ENCODE measurements at regions not wholly inside any gene's neighbourhood (a gene's known extent, or its start where the extent isn't known, plus 50 kb on each side); places are given as distances from the start of the nearest gene placed in this dataset.

GRCh38 chr7:29626730-29627129 lies 63.1 kb downstream of the PRR15 start (continued):
- TF ChIP-seq REST (IDR thresholded peaks at IDR 0.05; ENCODE audit: low read depth, low read length) (no peak), WRNIP1 (IDR thresholded peaks at IDR 0.05; ENCODE audit: borderline replicate concordance, low read depth, low read length) (no peak), MYB (IDR thresholded peaks at IDR 0.05; ENCODE audit: borderline replicate concordance, low read depth, low read length) (no peak), ATF7 (IDR thresholded peaks at IDR 0.05; ENCODE audit: low read depth) (no peak), E2F4 (IDR thresholded peaks at IDR 0.05; ENCODE audit: low read depth, low read length) (no peak), PAX5 (IDR thresholded peaks at IDR 0.05; ENCODE audit: borderline replicate concordance, low read depth, low read length) (no peak), HDAC2 (IDR thresholded peaks at IDR 0.05) (no peak)

GRCh38 chr7:29627631-29628030 lies 64.0 kb downstream of the PRR15 start:
- in situ Hi-C loops (cut with MboI): loop anchor here (25.0 kb wide), 1 partner anchor 435 kb away; no protein-coding TSS in a partner anchor
- no peak overlapping the region for H3K4me2 ChIP-seq (ENCODE audit: control insufficient read depth, insufficient read depth)
- no peaks in the 10 kb centered on the region; a peak in 1 of 4 replicates for H3K27me3 ChIP-seq (replicated peaks in 1 of 2; ENCODE audit: control insufficient read depth in 2 of 2, insufficient read depth in 2 of 2, low read length in 1 of 2)
- no peaks in the 10 kb centered on the region for H3K79me2 ChIP-seq (ENCODE audit: control insufficient read depth, insufficient read depth, low read length)
- DNase-seq (ENCODE audit: low read depth, low spot score) (no peak), ATAC-seq (no peak), FAIRE-seq (no peak)
- H3K9ac ChIP-seq (ENCODE audit: control insufficient read depth, insufficient read depth, low read length): no peak overlapping the region
- H3K36me3 ChIP-seq (ENCODE audit: control insufficient read depth in 2 of 2, insufficient read depth in 2 of 2, low read length in 1 of 2): no peaks in the 10 kb centered on the region
- SMC1A ChIA-PET (ENCODE audit: uncharacterized antibody, unreplicated experiment): no interaction called here
- POLR2A ChIA-PET: no interaction called here
- H2AFZ ChIP-seq (ENCODE audit: control insufficient read depth, low read depth, low read length): no peak overlapping the region
- CTCF ChIA-PET: no interaction called here
- BruUV-seq (replicated peaks): no TSS peak
- WGBS (ENCODE audit: insufficient coverage, insufficient replicate concordance, low lambda C conversion rate, missing lambda C conversion rate): 0% methylated on average over 2 of the region's 2 CpGs
- RAD21 ChIA-PET (ENCODE audit: unreplicated experiment): no interaction called here
- no peaks in the 10 kb centered on the region for H3K9me3 ChIP-seq (replicated peaks; ENCODE audit: control insufficient read depth, insufficient read depth, low read length)
- intact Hi-C loops (cut with micrococcal nuclease; ENCODE audit: unreplicated experiment): no loop called here
- H3K27ac ChIP-seq (ENCODE audit: control insufficient read depth, insufficient read depth): no peak overlapping the region
- no peaks in the 10 kb centered on the region for H3K4me1 ChIP-seq (ENCODE audit: control insufficient read depth, insufficient read depth, low read length)
- H3K4me3 ChIP-seq: no peak overlapping the region
- H4K20me1 ChIP-seq (ENCODE audit: control insufficient read depth, insufficient read depth): no peaks in the 10 kb centered on the region
- TF ChIP-seq USF1 (IDR thresholded peaks at IDR 0.05; ENCODE audit: borderline replicate concordance, extremely low read length, insufficient read depth, low read depth, low read length) (no peak), E2F8 (IDR thresholded peaks at IDR 0.05; ENCODE audit: low read depth, partially characterized antibody) (no peak), NR2C1 (IDR thresholded peaks at IDR 0.05) (no peak), CBX5 (IDR thresholded peaks at IDR 0.05; ENCODE audit: low read depth) (no peak), EGR1 (IDR thresholded peaks at IDR 0.05; ENCODE audit: borderline replicate concordance in 1 of 2, low read depth in 2 of 2, low read length in 2 of 2) (no peak), MEF2B (IDR thresholded peaks at IDR 0.05; ENCODE audit: partially characterized antibody, poor library complexity, severe bottlenecking) (no peak)

All from GM12878 (cell line).